ENCODE measurements at regions not wholly inside any gene's neighbourhood (a gene's known extent, or its start where the extent isn't known, plus 50 kb on each side); places are given as distances from the start of the nearest gene placed in this dataset.

- no peak for TF ChIP-seq GATA2 (IDR thresholded peaks at IDR 0.05; ENCODE audit: low read depth, low read length)
- TF ChIP-seq GATA3 (IDR thresholded peaks at IDR 0.05; ENCODE audit: low read depth, low read length), result no peak
Observed at GRCh38 chr3:25099666-25100065, 328.4 kb upstream of the RARB start.
